ENCODE measurements at regions not wholly inside any gene's neighbourhood (a gene's known extent, or its start where the extent isn't known, plus 50 kb on each side); places are given as distances from the start of the nearest gene placed in this dataset.

GRCh38 chr18:56189615-56190014 lies 448.8 kb downstream of the TXNL1 start:
- Histone ChIP-seq H3K27ac (ENCODE audit: insufficient read length, low read depth, low read length) (no peak overlapping the region), H3K27me3 (ENCODE audit: insufficient read depth, low read length) (no peaks in the 10 kb centered on the region), H2BK120ac (ENCODE audit: low read depth, low read length, poor library complexity, severe bottlenecking) (no peak overlapping the region), H3K23ac (ENCODE audit: insufficient read length, low read depth, low read length) (no peak overlapping the region), H3K79me1 (ENCODE audit: insufficient read depth, low read depth, low read length, poor library complexity, severe bottlenecking) (no peaks in the 10 kb centered on the region), H4K91ac (ENCODE audit: insufficient read length, low read depth, low read length) (no peak overlapping the region), H3K4me1 (ENCODE audit: insufficient read depth, low read length) (no peaks in the 10 kb centered on the region), H2BK12ac (ENCODE audit: insufficient read length, low read depth, low read length) (no peak overlapping the region), H3K23me2 (ENCODE audit: insufficient read length, low read depth, low read length, poor library complexity, severe bottlenecking) (no peaks in the 10 kb centered on the region), H3K79me2 (ENCODE audit: insufficient read depth, low read length) (no peaks in the 10 kb centered on the region), H3K4ac (ENCODE audit: low read depth, low read length) (no peak overlapping the region), H3K4me2 (ENCODE audit: insufficient read depth, insufficient read length, low read length) (no peak overlapping the region), H3K56ac (ENCODE audit: insufficient read length, low read depth, low read length) (no peak overlapping the region), H3K9ac (ENCODE audit: extremely low read depth, insufficient read length, low read length) (no peak overlapping the region), H2AK5ac (ENCODE audit: insufficient read length, low read length) (no peak overlapping the region), H4K20me1 (ENCODE audit: control insufficient read depth, insufficient read depth, insufficient read length) (no peaks in the 10 kb centered on the region), H2BK15ac (ENCODE audit: low read depth, low read length) (no peak overlapping the region; the same call in 1 of the 2 replicates), H3K14ac (ENCODE audit: insufficient read depth, low read length) (no peak overlapping the region), H4K8ac (replicated peaks; ENCODE audit: insufficient read length, low read depth, low read length) (no peak overlapping the region), H4K5ac (ENCODE audit: insufficient read length, low read depth, low read length) (no peak overlapping the region), H3K9me3 (ENCODE audit: control insufficient read depth, low read depth, low read length) (no peaks in the 10 kb centered on the region), H2AFZ (ENCODE audit: low read length) (no peak overlapping the region), H3K18ac (ENCODE audit: insufficient read length, low read depth, low read length) (no peak overlapping the region), H3T11ph (ENCODE audit: low read length) (no peak overlapping the region), H2BK5ac (ENCODE audit: insufficient read length, low read length) (no peak overlapping the region), H2BK20ac (ENCODE audit: low read depth, low read length, poor library complexity, severe bottlenecking) (no peak overlapping the region)
- DNase-seq = no peak
- no peak for TF ChIP-seq CTCF (conservative IDR thresholded peaks at IDR 0.05)
- Mint-ChIP-seq H3K27me3 (ENCODE audit: low read depth) (no peaks in the 10 kb centered on the region), H3K36me3 (ENCODE audit: insufficient read depth in 1 of 3, low read depth in 3 of 3) (no peaks in the 10 kb centered on the region), H3K27ac (no peak overlapping the region), H3K4me1 (peaks cover 0 to 4% of the 10 kb centered on the region in 2 experiments; a peak in 2 of 4 replicates), H3K9me3 (no peaks in the 10 kb centered on the region), H3K4me3 (no peak overlapping the region)
- no CpG with 5 or more reads among the region's 20 CpGs for WGBS (ENCODE audit: extremely low coverage, insufficient read length, low lambda C conversion rate)
